Breast epithelium (tissue), 4 donors: ENCODE measurements at regions not wholly inside any gene's neighbourhood (a gene's known extent, or its start where the extent isn't known, plus 50 kb on each side); places are given as distances from the start of the nearest gene placed in this dataset.

Source experiments
- DNase-seq, 2 donors: peaks; one replicate each; pipeline ENCODE4 v3.0.0-alpha.2; 2019; ENCODE audit warnings: low spot score in 2 of 2
- H3K27ac ChIP-seq, 2 donors: fragments of 200-600 bp; sonication (generic) in 1 of 2; one replicate each; pipeline ENCODE4 v1.5.1; 2016 to 2019; ENCODE audit warnings: mild to moderate bottlenecking in 1 of 2
- H3K27me3 ChIP-seq, 2 donors: fragments of 200-600 bp; sonication (generic) in 1 of 2; one replicate each; pipeline versions ENCODE4 v1.5.1 to v1.6.0; 2017 to 2019; ENCODE audit warnings: control low read depth in 1 of 2, mild to moderate bottlenecking in 1 of 2
- H3K36me3 ChIP-seq: fragments of 200-600 bp; one replicate; pipeline ENCODE4 v1.5.1; 2019
- H3K4me1 ChIP-seq, 2 donors: fragments of 200-600 bp; sonication (generic); one replicate each; pipeline ENCODE4 v1.5.1; 2016 to 2019; ENCODE audit warnings: control low read depth in 1 of 2
- H3K4me3 ChIP-seq, 3 donors: fragments of 200-600 bp; sonication (generic); 1 replicate in 2 of 3; 2 replicates in 1 of 3; pipeline ENCODE4 v1.5.1; 2016 to 2019; ENCODE audit warnings: mild to moderate bottlenecking in 3 of 3, moderate library complexity in 2 of 3
- H3K9me3 ChIP-seq, 2 donors: fragments of 200-600 bp; sonication (generic) in 1 of 2; one replicate each; pipeline ENCODE4 v1.5.1; 2016 to 2019; ENCODE audit warnings: control low read depth in 1 of 2
- CTCF ChIP-seq, 3 donors: fragments of 450-650 bp; IDR thresholded peaks; one replicate each; pipeline ENCODE4 v1.5.1; 2016 to 2017; ENCODE audit warnings: antibody characterized with exemption in 3 of 3, mild to moderate bottlenecking in 3 of 3, moderate library complexity in 3 of 3
- POLR2A ChIP-seq: fragments of 450-650 bp; IDR thresholded peaks from one replicate; pipeline ENCODE4 v1.6.1; 2016; ENCODE audit warnings: antibody characterized with exemption, mild to moderate bottlenecking, moderate library complexity
- POLR2AphosphoS5 ChIP-seq, 3 donors: sonication (generic); formaldehyde crosslinking; IDR thresholded peaks; one replicate each; pipeline ENCODE4 v1.6.1; 2017; ENCODE audit warnings: antibody characterized with exemption in 3 of 3
- intact Hi-C: fragments of 100-400 bp; cut with DNase I; formaldehyde crosslinking; loops from one replicate; pipeline ENCODE4 v1.15.1; 2023; ENCODE audit warnings: low total_unique reads

GRCh38 chr11:71179877-71180605 is 72.3 kb downstream of the SHANK2 start:
- intact Hi-C loops = no loop called here
- Histone ChIP-seq H3K36me3 (no peaks in the 10 kb centered on the region), H3K4me3 (no peak overlapping the region), H3K27me3 (no peaks in the 10 kb centered on the region), H3K27ac (no peak overlapping the region), H3K9me3 (peaks cover 0 to 9% of the 10 kb centered on the region in 2 donors), H3K4me1 (no peaks in the 10 kb centered on the region)
- no peak for TF ChIP-seq CTCF (IDR thresholded peaks at IDR 0.05)
- TF ChIP-seq POLR2AphosphoS5 (IDR thresholded peaks at IDR 0.05) = no peak
- DNase-seq = peak in 1 of 2 donors; percentile 24

GRCh38 chr11:71178076-71178475 is 74.3 kb downstream of the SHANK2 start:
- Histone ChIP-seq H3K4me1 (no peaks in the 10 kb centered on the region), H3K27me3 (no peaks in the 10 kb centered on the region), H3K4me3 (no peak overlapping the region), H3K36me3 (no peaks in the 10 kb centered on the region), H3K27ac (no peak overlapping the region), H3K9me3 (peaks cover 0 to 9% of the 10 kb centered on the region in 2 donors)
- intact Hi-C loops = no loop called here
- TF ChIP-seq POLR2A (no peak), CTCF (IDR thresholded peaks at IDR 0.05) (no peak), POLR2AphosphoS5 (IDR thresholded peaks at IDR 0.05) (no peak)
- DNase-seq = no peak

- intact Hi-C loops = no loop called here
These were observed 75.6 kb downstream of the SHANK2 start for GRCh38 chr11:71176812-71177211.

GRCh38 chr11:71173709-71174108 is 78.7 kb downstream of the SHANK2 start:
- H3K4me3 ChIP-seq = no peak overlapping the region
- peaks cover 0 to 9% of the 10 kb centered on the region in 2 donors for H3K9me3 ChIP-seq
- no peak for TF ChIP-seq CTCF (IDR thresholded peaks at IDR 0.05)
- TF ChIP-seq POLR2AphosphoS5 (IDR thresholded peaks at IDR 0.05) = no peak
- no peak for TF ChIP-seq POLR2A
- no peak overlapping the region for H3K27ac ChIP-seq
- H3K27me3 ChIP-seq = no peaks in the 10 kb centered on the region
- intact Hi-C loops = no loop called here
- DNase-seq = no peak
- no peaks in the 10 kb centered on the region for H3K36me3 ChIP-seq
- no peaks in the 10 kb centered on the region for H3K4me1 ChIP-seq

More at GRCh38 chr11:71176812-71177211, 75.6 kb downstream of the SHANK2 start:
- no peaks in the 10 kb centered on the region for H3K4me1 ChIP-seq
- no peaks in the 10 kb centered on the region for H3K27me3 ChIP-seq
- TF ChIP-seq CTCF (IDR thresholded peaks at IDR 0.05) (no peak), POLR2A (no peak), POLR2AphosphoS5 (IDR thresholded peaks at IDR 0.05) (no peak)
- H3K27ac ChIP-seq = no peak overlapping the region
- no peak for DNase-seq
- H3K36me3 ChIP-seq = no peaks in the 10 kb centered on the region
- H3K4me3 ChIP-seq = no peak overlapping the region
- peaks cover 0 to 9% of the 10 kb centered on the region in 2 donors for H3K9me3 ChIP-seq

GRCh38 chr11:71172680-71173079 is 79.7 kb downstream of the SHANK2 start:
- no peak for DNase-seq
- intact Hi-C loops = no loop called here

More at GRCh38 chr11:71172680-71173079, 79.7 kb downstream of the SHANK2 start:
- Histone ChIP-seq H3K27ac (no peak overlapping the region), H3K27me3 (no peaks in the 10 kb centered on the region), H3K36me3 (no peaks in the 10 kb centered on the region), H3K4me1 (no peaks in the 10 kb centered on the region), H3K9me3 (peaks cover 0 to 9% of the 10 kb centered on the region in 2 donors), H3K4me3 (no peak overlapping the region)
- no peak for TF ChIP-seq POLR2A
- TF ChIP-seq POLR2AphosphoS5 (IDR thresholded peaks at IDR 0.05) = no peak
- TF ChIP-seq CTCF (IDR thresholded peaks at IDR 0.05) = no peak
